ENCODE measurements at regions not wholly inside any gene's neighbourhood (a gene's known extent, or its start where the extent isn't known, plus 50 kb on each side); places are given as distances from the start of the nearest gene placed in this dataset.

DNA sequence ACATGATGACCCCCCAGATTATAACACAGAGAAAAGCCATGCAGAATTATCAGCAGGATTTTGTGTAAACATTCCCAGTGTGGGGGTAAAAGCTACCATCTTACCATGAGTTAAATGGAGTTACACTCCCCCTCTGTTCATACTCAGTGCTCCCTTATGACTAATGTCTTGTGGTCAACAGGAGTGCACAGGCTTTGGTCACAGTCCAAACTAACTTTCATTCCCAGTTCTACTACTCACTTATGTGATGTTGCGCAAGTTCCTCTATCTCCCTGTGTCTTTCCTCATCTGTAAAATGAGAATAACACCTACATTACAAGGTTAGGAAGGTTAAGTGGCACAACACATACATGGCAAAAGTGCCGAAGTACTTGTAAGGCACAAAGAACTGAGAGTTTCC lies 277.9 kb downstream of the RBM26 start:
- no peaks in the 10 kb centered on the region for H3K23me2 ChIP-seq (ENCODE audit: low read depth, low read length)
- H2AK5ac ChIP-seq (ENCODE audit: low read depth, low read length) = no peak overlapping the region
- peak; percentile 48; the same call in 1 of the 2 replicates for TF ChIP-seq CEBPB (IDR thresholded peaks at IDR 0.05; ENCODE audit: low read depth, low read length)
- no peak for TF ChIP-seq SIN3A (conservative IDR thresholded peaks at IDR 0.05 in 1 of 2, IDR thresholded peaks at IDR 0.05 in 1 of 2; ENCODE audit: low read depth in 1 of 2, low read length in 2 of 2)
- ChIA-PET POLR2A (ENCODE audit: partially characterized antibody) (no interaction called here), CTCF (ENCODE audit: partially characterized antibody) (no interaction called here)
- H2AFZ ChIP-seq (ENCODE audit: low read length) = no peak overlapping the region
- H2BK15ac ChIP-seq (ENCODE audit: low read length) = no peak overlapping the region
- H3K18ac ChIP-seq (ENCODE audit: extremely low read depth, low read length) = no peak overlapping the region
- no peaks in the 10 kb centered on the region for H3K79me2 ChIP-seq (ENCODE audit: control insufficient read depth in 1 of 2, insufficient read depth in 2 of 2, low read length in 2 of 2)
- WGBS, 2 experiments (ENCODE audit: extremely low coverage in 1 of 2, insufficient coverage in 1 of 2, insufficient read length in 1 of 2, insufficient replicate concordance in 2 of 2, low coverage in 1 of 2, low lambda C conversion rate in 2 of 2, missing lambda C conversion rate in 1 of 2) = 92% methylated on average over 2 of the region's 2 CpGs; no CpG with 5 or more reads in 1 of the 2 experiments
- no peaks in the 10 kb centered on the region for H3K36me3 ChIP-seq (ENCODE audit: control insufficient read depth in 2 of 4, insufficient read depth in 4 of 4, low read length in 3 of 4)
- H3K56ac ChIP-seq (replicated peaks; ENCODE audit: insufficient read length, low read depth, low read length) = no peak overlapping the region
- no peak overlapping the region for H4K8ac ChIP-seq (ENCODE audit: extremely low read depth, insufficient read depth, low read length)
- no peak for DNase-seq (ENCODE audit: low read depth in 1 of 2, low spot score in 2 of 2)
- no peaks in the 10 kb centered on the region for H4K20me1 ChIP-seq (replicated peaks in 1 of 2; ENCODE audit: control insufficient read depth in 1 of 2, insufficient read depth in 2 of 2, low read length in 2 of 2)
- H4K5ac ChIP-seq (ENCODE audit: insufficient read length, low read depth, low read length) = no peak overlapping the region
- no peak overlapping the region for H2BK120ac ChIP-seq (replicated peaks; ENCODE audit: low read depth, low read length)
- no peaks in the 10 kb centered on the region for H3K79me1 ChIP-seq (ENCODE audit: low read depth, low read length)
- H3K9me3 ChIP-seq (ENCODE audit: insufficient read depth in 2 of 2, low read depth in 1 of 2, low read length in 1 of 2) = 0 out of 4 replicates have a peak, but pooled peaks cover 0 to 3% of the 10 kb centered on the region in 2 experiments
- H2BK20ac ChIP-seq (ENCODE audit: low read length) = no peak overlapping the region
- H3K27me3 ChIP-seq (replicated peaks in 1 of 4; ENCODE audit: control insufficient read depth in 3 of 4, extremely low read depth in 1 of 4, insufficient read depth in 3 of 4, low read length in 3 of 4) = no peaks in the 10 kb centered on the region
- no peak overlapping the region for H3K4me3 ChIP-seq (ENCODE audit: extremely low read depth in 1 of 4, insufficient read depth in 2 of 4, low read depth in 3 of 4, low read length in 4 of 4)
- H4K91ac ChIP-seq (replicated peaks; ENCODE audit: insufficient read length, low read length) = no peak overlapping the region
- no peak for FAIRE-seq
- H3K4me2 ChIP-seq (ENCODE audit: insufficient read depth in 1 of 2, low read depth in 2 of 2, low read length in 2 of 2) = no peak overlapping the region
- H3K14ac ChIP-seq (ENCODE audit: insufficient read length) = no peak overlapping the region
- H3K23ac ChIP-seq (ENCODE audit: insufficient read length) = no peak overlapping the region
- no peak overlapping the region for H2BK12ac ChIP-seq (ENCODE audit: low read depth, low read length)
- no peak overlapping the region for H3K4ac ChIP-seq (replicated peaks; ENCODE audit: insufficient read length, low read depth, low read length)
- no peak overlapping the region for H2BK5ac ChIP-seq (ENCODE audit: low read depth, low read length)
- H3K9ac ChIP-seq (replicated peaks in 1 of 4; ENCODE audit: extremely low read depth in 1 of 4, low read depth in 3 of 4, low read length in 3 of 4) = no peak overlapping the region
- H3K4me1 ChIP-seq (replicated peaks in 1 of 4; ENCODE audit: control insufficient read depth in 3 of 4, insufficient read depth in 4 of 4, low read length in 3 of 4) = no peaks in the 10 kb centered on the region
- H3K27ac ChIP-seq (ENCODE audit: low read depth, low read length) = no peak overlapping the region

Data from H1 (cell line).